ENCODE measurements at regions not wholly inside any gene's neighbourhood (a gene's known extent, or its start where the extent isn't known, plus 50 kb on each side); places are given as distances from the start of the nearest gene placed in this dataset.

DNA sequence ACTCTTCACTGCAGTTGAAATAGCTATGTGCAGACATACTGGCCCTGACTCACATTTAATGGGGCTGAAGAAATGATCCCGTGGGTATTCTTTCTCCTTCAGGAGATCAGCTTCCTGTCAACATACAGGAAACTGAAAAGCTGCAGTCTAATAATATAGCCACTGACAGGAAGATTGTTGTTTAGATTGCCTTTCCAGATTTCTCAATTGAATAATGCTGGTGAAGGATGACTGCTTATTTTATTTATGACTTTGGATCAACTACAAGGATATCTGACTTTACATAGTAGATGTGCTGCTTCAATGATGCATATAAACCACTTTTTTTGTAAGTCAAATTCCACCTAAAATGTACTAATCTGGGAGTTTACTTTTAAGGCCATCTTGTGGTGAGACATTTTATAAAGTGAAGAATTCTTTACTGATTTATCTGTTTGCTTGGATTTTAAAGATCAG, 93.4 kb upstream of the MAP4K3 start:
- TF ChIP-seq, protein P1, sequence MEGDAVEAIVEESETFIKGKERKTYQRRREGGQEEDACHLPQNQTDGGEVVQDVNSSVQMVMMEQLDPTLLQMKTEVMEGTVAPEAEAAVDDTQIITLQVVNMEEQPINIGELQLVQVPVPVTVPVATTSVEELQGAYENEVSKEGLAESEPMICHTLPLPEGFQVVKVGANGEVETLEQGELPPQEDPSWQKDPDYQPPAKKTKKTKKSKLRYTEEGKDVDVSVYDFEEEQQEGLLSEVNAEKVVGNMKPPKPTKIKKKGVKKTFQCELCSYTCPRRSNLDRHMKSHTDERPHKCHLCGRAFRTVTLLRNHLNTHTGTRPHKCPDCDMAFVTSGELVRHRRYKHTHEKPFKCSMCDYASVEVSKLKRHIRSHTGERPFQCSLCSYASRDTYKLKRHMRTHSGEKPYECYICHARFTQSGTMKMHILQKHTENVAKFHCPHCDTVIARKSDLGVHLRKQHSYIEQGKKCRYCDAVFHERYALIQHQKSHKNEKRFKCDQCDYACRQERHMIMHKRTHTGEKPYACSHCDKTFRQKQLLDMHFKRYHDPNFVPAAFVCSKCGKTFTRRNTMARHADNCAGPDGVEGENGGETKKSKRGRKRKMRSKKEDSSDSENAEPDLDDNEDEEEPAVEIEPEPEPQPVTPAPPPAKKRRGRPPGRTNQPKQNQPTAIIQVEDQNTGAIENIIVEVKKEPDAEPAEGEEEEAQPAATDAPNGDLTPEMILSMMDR (IDR thresholded peaks at IDR 0.05; ENCODE audit: control insufficient read depth, insufficient read depth, low read depth, low read length, missing control alignments), result no peak

DNA sequence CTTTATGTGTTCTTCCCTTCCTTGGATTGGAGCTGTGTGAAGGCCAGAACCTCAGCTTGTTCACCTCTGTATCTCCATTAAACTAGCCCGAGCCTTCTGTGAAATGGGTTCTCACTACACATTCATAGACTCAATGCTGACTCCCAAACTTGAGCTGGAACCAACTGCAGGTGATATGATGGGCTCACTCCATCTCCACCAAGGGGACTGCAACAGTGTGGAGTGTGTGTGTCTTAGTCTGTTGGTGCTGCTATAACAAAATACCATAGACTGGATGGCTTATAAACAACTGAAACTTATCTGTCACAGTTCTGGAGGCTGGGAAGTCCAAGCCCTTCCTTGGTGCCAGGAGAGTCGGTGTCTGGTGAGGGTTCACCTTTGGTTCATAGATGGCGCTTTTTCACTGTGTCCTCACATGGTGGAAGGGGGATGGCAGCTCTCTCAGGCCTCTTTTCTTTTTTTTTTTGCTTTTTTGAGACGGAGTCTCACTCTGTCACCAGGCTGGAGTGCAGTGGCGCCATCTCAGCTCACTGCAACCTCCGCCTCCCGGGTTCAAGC, 94.2 kb upstream of the MAP4K3 start:
- H3K4me3 ChIP-seq (ENCODE audit: control insufficient read depth, low read depth, low read length), result no peak overlapping the region
- DNase-seq (ENCODE audit: low read depth), result no peak
- TF ChIP-seq, protein P1 (IDR thresholded peaks at IDR 0.05; ENCODE audit: control insufficient read depth, insufficient read depth, low read depth, low read length, missing control alignments), result no peak

More for the DNA sequence above, 93.4 kb upstream of the MAP4K3 start:
- DNase-seq (ENCODE audit: low read depth), result peak; percentile 66
- no peak overlapping the region for H3K4me3 ChIP-seq (ENCODE audit: control insufficient read depth, low read depth, low read length)

DNA sequence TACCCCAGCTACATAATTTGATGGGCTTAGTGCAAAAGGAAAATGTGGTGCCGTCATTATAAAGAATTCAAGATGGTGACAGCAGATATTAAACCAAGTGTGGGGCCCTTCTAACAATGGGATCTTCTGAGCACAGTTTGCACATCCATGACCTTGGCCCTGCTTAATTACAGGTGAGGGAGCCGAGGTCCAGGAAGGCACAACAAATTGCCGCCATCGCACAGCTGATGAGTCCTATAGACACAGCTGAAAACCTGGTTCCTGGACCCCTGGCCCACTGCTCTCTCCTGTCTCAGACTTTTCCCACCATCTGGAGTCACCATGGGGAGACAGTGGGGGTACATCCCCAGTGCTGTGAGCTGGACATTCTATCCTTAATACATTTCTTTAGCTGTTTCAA, 95.8 kb upstream of the MAP4K3 start:
- DNase-seq (ENCODE audit: low read depth), result no peak
- TF ChIP-seq, protein P1 (IDR thresholded peaks at IDR 0.05; ENCODE audit: control insufficient read depth, insufficient read depth, low read depth, low read length, missing control alignments), result no peak
- no peak overlapping the region for H3K4me3 ChIP-seq (ENCODE audit: control insufficient read depth, low read depth, low read length)

DNA sequence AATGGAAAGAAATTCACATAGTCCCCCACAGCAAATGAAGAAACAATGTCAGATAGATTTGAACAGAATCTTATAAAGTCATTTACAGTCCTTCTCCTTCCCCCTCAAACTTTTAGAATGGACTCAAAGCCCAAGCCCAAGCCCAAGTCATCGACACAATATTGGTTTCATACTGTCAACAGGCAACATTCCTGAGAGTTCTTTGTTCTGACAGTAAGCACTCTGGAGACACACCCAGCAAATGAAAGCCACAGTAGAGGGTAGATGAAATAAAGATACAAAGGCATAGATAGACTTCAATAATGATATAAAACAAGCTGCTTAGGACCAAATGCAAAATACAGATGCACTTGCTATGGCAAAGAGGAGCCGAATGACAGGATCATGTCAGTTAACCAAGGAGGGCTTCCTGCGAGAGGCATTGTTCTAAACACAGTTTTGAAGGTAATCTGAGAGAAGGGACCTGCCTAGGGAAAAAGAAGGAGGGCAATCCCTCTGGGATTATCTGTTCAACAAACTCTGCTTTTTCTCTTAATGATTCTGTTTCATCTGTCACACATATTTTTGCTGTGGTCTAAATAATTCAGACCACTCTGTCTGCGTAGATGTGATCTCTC, 97.1 kb upstream of the MAP4K3 start:
- DNase-seq (ENCODE audit: low read depth), result no peak
- H3K4me3 ChIP-seq (ENCODE audit: control insufficient read depth, low read depth, low read length), result no peak overlapping the region
- TF ChIP-seq, protein P1 (IDR thresholded peaks at IDR 0.05; ENCODE audit: control insufficient read depth, insufficient read depth, low read depth, low read length, missing control alignments), result no peak

DNA sequence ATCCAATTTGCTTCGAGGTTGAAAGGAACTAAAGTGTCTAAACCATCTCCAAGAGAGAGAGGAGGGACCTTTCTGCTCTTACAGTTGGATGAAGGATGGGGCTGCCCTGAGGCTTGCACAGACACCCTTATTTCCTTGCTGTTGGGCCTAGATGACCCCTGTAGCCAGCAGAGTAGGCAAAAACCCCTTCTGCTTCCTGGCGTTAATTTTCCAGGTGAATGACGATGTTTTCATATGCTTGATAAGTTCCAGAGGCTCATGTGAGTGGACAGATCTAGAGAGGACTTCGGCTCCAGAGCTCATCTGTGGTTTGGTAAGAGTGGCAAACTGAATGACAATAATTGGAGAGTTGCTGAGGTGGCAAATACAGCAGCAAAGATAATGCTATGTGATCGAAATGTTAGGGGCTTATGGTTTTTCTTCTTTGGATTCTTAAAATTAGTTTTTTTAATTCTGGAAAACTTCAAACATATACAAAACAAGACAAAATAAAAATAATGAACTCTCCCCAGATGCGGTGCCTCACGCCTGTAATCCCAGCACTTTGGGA, 98.6 kb upstream of the MAP4K3 start:
- TF ChIP-seq, protein P1 (IDR thresholded peaks at IDR 0.05; ENCODE audit: control insufficient read depth, insufficient read depth, low read depth, low read length, missing control alignments), result no peak
- DNase-seq (ENCODE audit: low read depth), result no peak
- H3K4me3 ChIP-seq (ENCODE audit: control insufficient read depth, low read depth, low read length), result no peak overlapping the region

DNA sequence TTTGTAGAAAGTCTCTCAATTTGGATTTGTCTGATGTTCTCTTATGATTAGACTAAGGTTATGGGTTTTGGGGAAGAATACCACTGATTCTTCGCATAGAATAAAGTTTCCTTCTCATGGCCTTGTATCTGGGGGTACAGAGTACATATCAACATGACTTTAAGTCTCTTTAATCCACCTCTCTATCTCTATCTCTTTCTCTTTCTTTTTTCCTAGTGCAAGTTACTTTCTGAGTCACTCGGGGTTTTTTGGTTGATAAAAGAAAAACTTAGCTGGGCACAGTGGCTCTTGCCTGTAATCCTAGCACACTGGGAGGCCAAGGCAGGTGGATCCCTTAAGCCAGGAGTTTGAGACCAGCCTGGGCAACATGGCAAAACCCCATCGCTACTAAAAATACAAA, 100.1 kb upstream of the MAP4K3 start:
- no peak for DNase-seq (ENCODE audit: low read depth)
- TF ChIP-seq, protein P1 (IDR thresholded peaks at IDR 0.05; ENCODE audit: control insufficient read depth, insufficient read depth, low read depth, low read length, missing control alignments), result no peak
- no peak overlapping the region for H3K4me3 ChIP-seq (ENCODE audit: control insufficient read depth, low read depth, low read length)

Measured in AG09309 (cell line).